ENCODE measurements at regions not wholly inside any gene's neighbourhood (a gene's known extent, or its start where the extent isn't known, plus 50 kb on each side); places are given as distances from the start of the nearest gene placed in this dataset.

DNA sequence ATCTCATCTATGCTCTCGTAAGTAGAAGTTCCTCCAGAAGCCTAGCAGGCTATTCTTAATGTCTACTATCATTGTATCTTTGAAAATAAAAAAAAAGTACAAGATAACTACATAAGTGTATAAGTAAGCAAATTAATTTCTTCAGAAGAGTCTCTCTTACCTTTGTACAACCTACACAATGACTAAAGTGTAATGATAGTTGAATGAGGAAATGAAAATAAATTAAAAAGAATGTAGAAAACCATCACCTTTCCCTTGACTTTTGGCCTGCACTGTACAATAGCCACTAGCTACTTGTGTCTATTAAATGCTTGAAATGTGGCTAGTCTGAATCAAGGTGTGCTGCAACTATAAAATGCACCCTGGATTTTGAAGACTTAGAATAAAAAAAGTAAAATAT is 229.9 kb upstream of the FOXN3 start:
- DNase-seq (ENCODE audit: low read depth, low spot score), result no peak
- TF ChIP-seq, protein P1, sequence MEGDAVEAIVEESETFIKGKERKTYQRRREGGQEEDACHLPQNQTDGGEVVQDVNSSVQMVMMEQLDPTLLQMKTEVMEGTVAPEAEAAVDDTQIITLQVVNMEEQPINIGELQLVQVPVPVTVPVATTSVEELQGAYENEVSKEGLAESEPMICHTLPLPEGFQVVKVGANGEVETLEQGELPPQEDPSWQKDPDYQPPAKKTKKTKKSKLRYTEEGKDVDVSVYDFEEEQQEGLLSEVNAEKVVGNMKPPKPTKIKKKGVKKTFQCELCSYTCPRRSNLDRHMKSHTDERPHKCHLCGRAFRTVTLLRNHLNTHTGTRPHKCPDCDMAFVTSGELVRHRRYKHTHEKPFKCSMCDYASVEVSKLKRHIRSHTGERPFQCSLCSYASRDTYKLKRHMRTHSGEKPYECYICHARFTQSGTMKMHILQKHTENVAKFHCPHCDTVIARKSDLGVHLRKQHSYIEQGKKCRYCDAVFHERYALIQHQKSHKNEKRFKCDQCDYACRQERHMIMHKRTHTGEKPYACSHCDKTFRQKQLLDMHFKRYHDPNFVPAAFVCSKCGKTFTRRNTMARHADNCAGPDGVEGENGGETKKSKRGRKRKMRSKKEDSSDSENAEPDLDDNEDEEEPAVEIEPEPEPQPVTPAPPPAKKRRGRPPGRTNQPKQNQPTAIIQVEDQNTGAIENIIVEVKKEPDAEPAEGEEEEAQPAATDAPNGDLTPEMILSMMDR (IDR thresholded peaks at IDR 0.05; ENCODE audit: low read depth, low read length), result no peak
- Histone ChIP-seq H3K4me3 (ENCODE audit: low read depth, low read length) (no peak overlapping the region), H3K27ac (ENCODE audit: low read depth, low read length) (no peak overlapping the region), H3K9me3 (ENCODE audit: control insufficient read depth, insufficient read depth, low read length) (no peaks in the 10 kb centered on the region), H3K27me3 (ENCODE audit: control insufficient read depth, insufficient read depth, low read length) (no peaks in the 10 kb centered on the region)
- POLR2A ChIA-PET, result no interaction called here
- CTCF ChIA-PET, result no interaction called here

DNA sequence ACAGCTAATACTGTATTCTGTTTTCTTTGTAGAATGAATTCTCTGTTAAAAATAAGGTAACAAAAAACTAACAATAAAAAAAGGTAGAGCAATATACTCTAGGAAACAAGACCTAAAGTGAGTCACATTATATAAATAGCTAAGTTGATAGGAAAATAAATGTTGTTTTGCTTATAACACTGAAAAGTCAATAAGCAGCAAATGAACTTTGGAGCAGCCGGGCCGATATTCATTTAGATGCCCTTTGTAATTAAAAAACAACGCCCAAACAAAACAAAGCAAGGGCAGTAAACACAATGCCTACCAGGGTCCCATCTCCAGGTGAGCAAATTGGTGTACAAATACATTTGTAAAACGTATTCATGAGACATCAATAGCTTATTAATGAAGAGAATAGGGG is 227.6 kb upstream of the FOXN3 start:
- DNase-seq (ENCODE audit: low read depth, low spot score), result no peak
- Histone ChIP-seq H3K27ac (ENCODE audit: low read depth, low read length) (no peak overlapping the region), H3K4me3 (ENCODE audit: low read depth, low read length) (no peak overlapping the region), H3K9me3 (ENCODE audit: control insufficient read depth, insufficient read depth, low read length) (no peaks in the 10 kb centered on the region), H3K27me3 (ENCODE audit: control insufficient read depth, insufficient read depth, low read length) (no peaks in the 10 kb centered on the region)
- ChIA-PET CTCF (no interaction called here), POLR2A (no interaction called here)
- TF ChIP-seq, protein P1 (IDR thresholded peaks at IDR 0.05; ENCODE audit: low read depth, low read length), result no peak

DNA sequence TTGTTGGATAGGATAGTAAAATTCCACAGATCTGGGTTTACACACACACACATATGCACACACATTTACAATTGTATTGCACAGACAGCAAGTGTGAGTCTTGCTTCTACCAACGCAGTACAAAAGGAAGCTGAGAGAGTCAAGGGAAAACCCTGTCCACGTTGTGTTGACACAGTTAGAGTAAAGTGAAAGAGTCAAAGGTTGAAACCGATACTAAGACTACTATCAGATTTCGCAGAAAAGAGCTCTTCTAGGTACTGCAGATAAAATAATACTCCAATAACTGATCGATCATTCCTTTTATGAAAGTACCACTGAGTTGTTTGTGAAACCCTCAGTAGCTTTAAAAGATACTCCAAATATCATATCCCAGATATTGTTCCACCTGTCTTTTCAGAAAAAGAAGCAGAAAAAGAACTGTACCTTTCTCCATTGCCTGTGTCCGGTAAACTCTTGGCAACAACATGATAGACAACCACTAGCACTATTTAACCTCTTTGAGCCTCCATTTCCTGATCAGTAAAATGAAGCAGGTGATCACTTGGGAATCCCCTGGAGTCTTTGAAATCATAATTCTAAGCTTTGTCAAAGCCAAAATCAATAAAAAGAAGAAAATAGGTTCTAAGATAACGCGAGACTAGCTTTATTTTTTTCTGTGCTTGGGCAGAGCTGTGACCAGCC is 224.6 kb upstream of the FOXN3 start:
- Histone ChIP-seq H3K27ac (ENCODE audit: low read depth, low read length) (no peak overlapping the region), H3K4me3 (ENCODE audit: low read depth, low read length) (no peak overlapping the region), H3K27me3 (ENCODE audit: control insufficient read depth, insufficient read depth, low read length) (no peaks in the 10 kb centered on the region), H3K9me3 (ENCODE audit: control insufficient read depth, insufficient read depth, low read length) (no peaks in the 10 kb centered on the region)
- TF ChIP-seq, protein P1 (IDR thresholded peaks at IDR 0.05; ENCODE audit: low read depth, low read length), result no peak
- CTCF ChIA-PET, result no interaction called here
- DNase-seq (ENCODE audit: low read depth, low spot score), result no peak
- POLR2A ChIA-PET, result no interaction called here

DNA sequence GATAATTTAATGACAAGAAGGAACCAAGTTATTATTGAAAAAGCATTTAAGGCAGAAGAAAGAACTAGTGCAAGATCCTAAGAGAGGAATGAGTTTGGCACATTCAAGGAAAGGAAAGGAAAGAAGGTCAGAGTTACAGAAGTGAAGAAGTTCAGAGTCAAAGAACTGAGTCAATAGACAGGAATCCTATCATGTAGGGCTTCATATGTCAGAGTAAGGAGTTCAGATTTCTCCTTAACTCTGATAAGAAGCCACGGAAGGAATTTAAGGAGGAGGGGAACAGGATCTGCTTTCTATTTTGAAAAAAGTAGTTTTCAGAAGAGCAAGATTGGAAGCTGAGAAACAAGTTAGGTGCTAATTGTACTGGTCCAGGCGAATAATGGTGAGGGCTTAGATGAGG is 223.1 kb upstream of the FOXN3 start:
- CTCF ChIA-PET, result no interaction called here
- H3K27me3 ChIP-seq (ENCODE audit: control insufficient read depth, insufficient read depth, low read length), result no peaks in the 10 kb centered on the region
- no peak for DNase-seq (ENCODE audit: low read depth, low spot score)
- H3K27ac ChIP-seq (ENCODE audit: low read depth, low read length), result no peak overlapping the region
- no peak overlapping the region for H3K4me3 ChIP-seq (ENCODE audit: low read depth, low read length)
- H3K9me3 ChIP-seq (ENCODE audit: control insufficient read depth, insufficient read depth, low read length), result no peaks in the 10 kb centered on the region
- TF ChIP-seq, protein P1 (IDR thresholded peaks at IDR 0.05; ENCODE audit: low read depth, low read length), result no peak
- POLR2A ChIA-PET, result no interaction called here

DNA sequence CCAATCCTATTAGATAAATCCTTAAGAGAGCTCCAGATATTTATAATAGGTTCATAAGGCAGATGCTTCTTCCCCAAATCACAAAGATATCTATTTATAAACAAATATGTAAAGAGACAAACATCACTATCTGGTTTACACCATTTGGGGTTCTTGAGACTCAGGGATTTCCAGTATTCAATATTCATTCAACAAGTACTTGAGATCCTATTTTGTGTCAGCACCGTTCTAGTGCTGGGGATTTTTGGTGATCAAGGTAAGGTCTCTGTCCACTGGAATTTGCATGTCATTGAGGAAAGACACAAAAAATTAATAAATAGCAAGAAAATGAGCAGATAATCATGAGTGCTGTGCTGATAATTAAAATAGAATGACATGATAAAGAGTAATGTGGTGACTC is 222.7 kb upstream of the FOXN3 start:
- no peak for DNase-seq (ENCODE audit: low read depth, low spot score)
- TF ChIP-seq, protein P1 (IDR thresholded peaks at IDR 0.05; ENCODE audit: low read depth, low read length), result no peak
- Histone ChIP-seq H3K4me3 (ENCODE audit: low read depth, low read length) (no peak overlapping the region), H3K27me3 (ENCODE audit: control insufficient read depth, insufficient read depth, low read length) (no peaks in the 10 kb centered on the region), H3K9me3 (ENCODE audit: control insufficient read depth, insufficient read depth, low read length) (no peaks in the 10 kb centered on the region), H3K27ac (ENCODE audit: low read depth, low read length) (no peak overlapping the region)
- ChIA-PET POLR2A (no interaction called here), CTCF (no interaction called here)

Measured in AG04450 (cell line).